GM12878 (cell line): ENCODE measurements at regions not wholly inside any gene's neighbourhood (a gene's known extent, or its start where the extent isn't known, plus 50 kb on each side); places are given as distances from the start of the nearest gene placed in this dataset.

Experiments used
- ATAC-seq: fragments of 200-7000 bp; cut with Tn5 transposase; 3 replicates; pipeline ENCODE4 v1.9.1; 2020; ENCODE audit warnings: mild to moderate bottlenecking, moderate library complexity
- BruUV-seq: library from RNA; stranded (reverse); fragments of 400-500 nt; replicated peaks from 2 replicates; lab custom pipeline; 2021; lab: Mats Ljungman, UMichigan
- CTCF ChIA-PET: fragments of 300-600 bp; sonication (Branson Sonifier 250); formaldehyde crosslinking; extraction: SDS; loops from one replicate; lab custom pipeline; 2021; ENCODE audit warnings: inconsistent platforms; lab: Yijun Ruan, JAX
- POLR2A ChIA-PET: fragments of 350-600 bp; formaldehyde crosslinking; extraction: SDS; loops from one replicate; lab custom pipeline; 2021; ENCODE audit warnings: inconsistent platforms; lab: Charles Lee
- RAD21 ChIA-PET: fragments of 300-600 bp; sonication (Branson Sonifier 250); formaldehyde crosslinking; loops from one replicate; lab custom pipeline; 2023; ENCODE audit warnings: antibody characterized with exemption; ENCODE audit not compliant: unreplicated experiment; lab: Charles Lee
- SMC1A ChIA-PET: fragments of 300-600 bp; sonication (Branson Sonifier 250); formaldehyde crosslinking; loops from one replicate; lab custom pipeline; 2023; ENCODE audit not compliant: unreplicated experiment, uncharacterized antibody; lab: Charles Lee
- DNase-seq: peaks from one replicate; pipeline ENCODE4 v3.0.0-alpha.2; 2011; ENCODE audit warnings: low read depth, low spot score
- FAIRE-seq: peaks from 3 replicates; lab custom pipeline; 2011; peaks lifted over from hg19 to GRCh38; lab: Jason Lieb, UNC
- H2AFZ ChIP-seq: 2 replicates; pipeline ENCODE4 v1.6.0; 2011; ENCODE audit warnings: low read depth, low read length, control low read depth; ENCODE audit not compliant: control insufficient read depth
- H3K27ac ChIP-seq: 2 replicates; pipeline ENCODE4 v1.5.1; 2011; ENCODE audit warnings: control low read depth; ENCODE audit not compliant: control insufficient read depth, insufficient read depth
- H3K27me3 ChIP-seq, 2 experiments: replicated peaks in 1 of 2; 2 replicates each; pipeline versions ENCODE4 v1.6.0 to v1.6.1; 2011; ENCODE audit warnings: low read length in 1 of 2; ENCODE audit not compliant: control insufficient read depth in 2 of 2, insufficient read depth in 2 of 2
- H3K36me3 ChIP-seq, 2 experiments: 2 replicates each; pipeline ENCODE4 v1.5.1; 2011; ENCODE audit warnings: low read length in 1 of 2; ENCODE audit not compliant: control insufficient read depth in 2 of 2, insufficient read depth in 2 of 2
- H3K4me1 ChIP-seq: 2 replicates; pipeline ENCODE4 v1.6.1; 2011; ENCODE audit warnings: mild to moderate bottlenecking, low read length, moderate library complexity, mixed read lengths; ENCODE audit not compliant: control insufficient read depth, insufficient read depth
- H3K4me2 ChIP-seq: 2 replicates; pipeline ENCODE4 v1.6.0; 2011; ENCODE audit warnings: control low read depth; ENCODE audit not compliant: control insufficient read depth, insufficient read depth
- H3K4me3 ChIP-seq: fragments of 200-600 bp; sonication (generic); 2 replicates; pipeline ENCODE4 v1.5.1; 2016
- H3K79me2 ChIP-seq: 2 replicates; pipeline ENCODE4 v1.6.0; 2011; ENCODE audit warnings: low read length; ENCODE audit not compliant: control insufficient read depth, insufficient read depth
- H3K9ac ChIP-seq: 2 replicates; pipeline ENCODE4 v1.8.0; 2011; ENCODE audit warnings: low read length, control low read depth, mixed read lengths; ENCODE audit not compliant: control insufficient read depth, insufficient read depth
- H3K9me3 ChIP-seq: replicated peaks from 3 replicates; pipeline ENCODE4 v1.5.1; 2011; ENCODE audit warnings: mild to moderate bottlenecking, low read length; ENCODE audit not compliant: control insufficient read depth, insufficient read depth
- H4K20me1 ChIP-seq: 2 replicates; pipeline ENCODE4 v1.6.0; 2011; ENCODE audit not compliant: control insufficient read depth, insufficient read depth
- CBFB ChIP-seq: IDR thresholded peaks from 2 replicates; pipeline ENCODE4 v1.6.1; 2016; ENCODE audit warnings: antibody characterized with exemption, low read depth
- EGR1 ChIP-seq, 2 experiments: IDR thresholded peaks; 1 replicate in 1 of 2; 2 replicates in 1 of 2; pipeline ENCODE4 v1.6.1; 2011 to 2012; ENCODE audit warnings: low read depth in 2 of 2, low read length in 2 of 2, borderline replicate concordance in 1 of 2, mild to moderate bottlenecking in 1 of 2, moderate library complexity in 1 of 2
- KLF5 ChIP-seq: fragments of 450-650 bp; IDR thresholded peaks from 2 replicates; pipeline ENCODE4 v1.6.1; 2014; ENCODE audit warnings: mild to moderate bottlenecking; ENCODE audit not compliant: partially characterized antibody
- NFXL1 ChIP-seq: fragments of 450-650 bp; IDR thresholded peaks from 2 replicates; pipeline ENCODE4 v1.6.1; 2017; ENCODE audit warnings: antibody characterized with exemption, mild to moderate bottlenecking, borderline replicate concordance
- RB1 ChIP-seq: fragments of 450-650 bp; formaldehyde crosslinking; IDR thresholded peaks from 2 replicates; pipeline ENCODE4 v1.6.1; 2017; ENCODE audit warnings: mild to moderate bottlenecking, borderline replicate concordance
- RELB ChIP-seq: fragments of 450-650 bp; IDR thresholded peaks from 2 replicates; pipeline ENCODE4 v1.6.1; 2017; ENCODE audit warnings: low read depth, mild to moderate bottlenecking, moderate library complexity
- RUNX3 ChIP-seq: IDR thresholded peaks from 2 replicates; pipeline ENCODE4 v1.6.1; 2012; ENCODE audit warnings: low read length, inconsistent platforms
- STAT3 ChIP-seq: IDR thresholded peaks from 2 replicates; pipeline ENCODE4 v1.6.1; 2011; ENCODE audit warnings: low read depth, low read length, improper control_type of control experiment
- TCF12 ChIP-seq: IDR thresholded peaks from 2 replicates; pipeline ENCODE4 v1.6.1; 2011; ENCODE audit warnings: low read depth, mild to moderate bottlenecking, low read length
- YBX1 ChIP-seq: fragments of 450-650 bp; IDR thresholded peaks from 2 replicates; pipeline ENCODE4 v1.6.1; 2016; ENCODE audit warnings: antibody characterized with exemption
- YY1 ChIP-seq: IDR thresholded peaks from 2 replicates; pipeline ENCODE4 v1.6.1; 2011; ENCODE audit warnings: low read depth, mild to moderate bottlenecking, low read length
- ZNF207 ChIP-seq: fragments of 450-650 bp; IDR thresholded peaks from 2 replicates; pipeline ENCODE4 v1.6.1; 2014; ENCODE audit warnings: antibody characterized with exemption, mild to moderate bottlenecking, borderline replicate concordance
- WGBS: methylation state at CpG from one replicate; pipeline ENCODE4 v1.1.6; 2016; ENCODE audit warnings: low lambda C conversion rate; ENCODE audit not compliant: insufficient replicate concordance, insufficient coverage; ENCODE audit errors: missing lambda C conversion rate; 5-methylcytosine and 5-hydroxymethylcytosine counted together
- in situ Hi-C: fragments of 300-500 bp; cut with MboI; formaldehyde crosslinking; loops from 9 replicates; pipeline ENCODE4 v1.14.3; 2018; ENCODE audit warnings: mixed read lengths
- intact Hi-C: fragments of 100-400 bp; cut with micrococcal nuclease; formaldehyde crosslinking; loops from one replicate; pipeline ENCODE4 v1.14.2; 2022; ENCODE audit not compliant: unreplicated experiment
- TF ChIP-seq, protein P1 (sequence below): fragments of 150-350 bp; IDR thresholded peaks from 2 replicates; pipeline ENCODE4 v1.6.1; 2016; ENCODE audit warnings: low read depth, low read length
- TF ChIP-seq, protein P2 (sequence below): fragments of 450-650 bp; IDR thresholded peaks from 2 replicates; pipeline ENCODE4 v1.6.1; 2018; ENCODE audit warnings: mild to moderate bottlenecking, low read depth, moderate library complexity; ENCODE audit not compliant: partially characterized antibody
- TF ChIP-seq, protein P3 (sequence below): IDR thresholded peaks from 2 replicates; pipeline ENCODE4 v1.6.1; 2011; ENCODE audit warnings: borderline replicate concordance, low read depth, mild to moderate bottlenecking, moderate library complexity, low read length; ENCODE audit not compliant: insufficient read depth, poor library complexity, severe bottlenecking

GRCh38 chr6:130765181-130765727, 62.0 kb upstream of the SMLR1 start:
- no peak for FAIRE-seq
- Histone ChIP-seq H3K4me2 (no peak overlapping the region), H3K27ac (no peak overlapping the region), H3K9me3 (no peaks in the 10 kb centered on the region), H3K9ac (no peak overlapping the region), H3K36me3 (no peaks in the 10 kb centered on the region), H3K27me3 (peaks cover 0 to 1% of the 10 kb centered on the region in 2 experiments; a peak in 1 of 4 replicates), H3K4me1 (no peaks in the 10 kb centered on the region), H2AFZ (no peak overlapping the region), H3K79me2 (no peaks in the 10 kb centered on the region), H3K4me3 (no peak overlapping the region), H4K20me1 (no peaks in the 10 kb centered on the region)
- no TSS peak for BruUV-seq
- SMC1A ChIA-PET, result interaction anchor here (1.2 kb wide), 1 partner anchor 9 kb away, joined by 5 read pairs; no protein-coding TSS in a partner anchor
- intact Hi-C loops, result no loop called here
- no peak for ATAC-seq
- POLR2A ChIA-PET, result no interaction called here
- RAD21 ChIA-PET, result no interaction called here
- CTCF ChIA-PET, result interaction anchor here (1.2 kb wide), 1 partner anchor 46 kb away, joined by 3 read pairs; no protein-coding TSS in a partner anchor
- in situ Hi-C loops, result no loop called here
- WGBS, result 58% methylated on average over 3 of the region's 3 CpGs
- TF ChIP-seq RUNX3 (no peak), YY1 (no peak), RB1 (no peak), KLF5 (no peak), ZNF207 (no peak), NFXL1 (no peak), STAT3 (no peak), RELB (no peak), TCF12 (no peak), EGR1 (IDR thresholded peaks at IDR 0.05; ENCODE audit: borderline replicate concordance in 1 of 2, low read depth in 2 of 2, low read length in 2 of 2) (no peak), CBFB (no peak), YBX1 (no peak)
- TF ChIP-seq, protein P1, sequence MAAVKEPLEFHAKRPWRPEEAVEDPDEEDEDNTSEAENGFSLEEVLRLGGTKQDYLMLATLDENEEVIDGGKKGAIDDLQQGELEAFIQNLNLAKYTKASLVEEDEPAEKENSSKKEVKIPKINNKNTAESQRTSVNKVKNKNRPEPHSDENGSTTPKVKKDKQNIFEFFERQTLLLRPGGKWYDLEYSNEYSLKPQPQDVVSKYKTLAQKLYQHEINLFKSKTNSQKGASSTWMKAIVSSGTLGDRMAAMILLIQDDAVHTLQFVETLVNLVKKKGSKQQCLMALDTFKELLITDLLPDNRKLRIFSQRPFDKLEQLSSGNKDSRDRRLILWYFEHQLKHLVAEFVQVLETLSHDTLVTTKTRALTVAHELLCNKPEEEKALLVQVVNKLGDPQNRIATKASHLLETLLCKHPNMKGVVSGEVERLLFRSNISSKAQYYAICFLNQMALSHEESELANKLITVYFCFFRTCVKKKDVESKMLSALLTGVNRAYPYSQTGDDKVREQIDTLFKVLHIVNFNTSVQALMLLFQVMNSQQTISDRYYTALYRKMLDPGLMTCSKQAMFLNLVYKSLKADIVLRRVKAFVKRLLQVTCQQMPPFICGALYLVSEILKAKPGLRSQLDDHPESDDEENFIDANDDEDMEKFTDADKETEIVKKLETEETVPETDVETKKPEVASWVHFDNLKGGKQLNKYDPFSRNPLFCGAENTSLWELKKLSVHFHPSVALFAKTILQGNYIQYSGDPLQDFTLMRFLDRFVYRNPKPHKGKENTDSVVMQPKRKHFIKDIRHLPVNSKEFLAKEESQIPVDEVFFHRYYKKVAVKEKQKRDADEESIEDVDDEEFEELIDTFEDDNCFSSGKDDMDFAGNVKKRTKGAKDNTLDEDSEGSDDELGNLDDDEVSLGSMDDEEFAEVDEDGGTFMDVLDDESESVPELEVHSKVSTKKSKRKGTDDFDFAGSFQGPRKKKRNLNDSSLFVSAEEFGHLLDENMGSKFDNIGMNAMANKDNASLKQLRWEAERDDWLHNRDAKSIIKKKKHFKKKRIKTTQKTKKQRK, result no peak
- TF ChIP-seq, protein P2, sequence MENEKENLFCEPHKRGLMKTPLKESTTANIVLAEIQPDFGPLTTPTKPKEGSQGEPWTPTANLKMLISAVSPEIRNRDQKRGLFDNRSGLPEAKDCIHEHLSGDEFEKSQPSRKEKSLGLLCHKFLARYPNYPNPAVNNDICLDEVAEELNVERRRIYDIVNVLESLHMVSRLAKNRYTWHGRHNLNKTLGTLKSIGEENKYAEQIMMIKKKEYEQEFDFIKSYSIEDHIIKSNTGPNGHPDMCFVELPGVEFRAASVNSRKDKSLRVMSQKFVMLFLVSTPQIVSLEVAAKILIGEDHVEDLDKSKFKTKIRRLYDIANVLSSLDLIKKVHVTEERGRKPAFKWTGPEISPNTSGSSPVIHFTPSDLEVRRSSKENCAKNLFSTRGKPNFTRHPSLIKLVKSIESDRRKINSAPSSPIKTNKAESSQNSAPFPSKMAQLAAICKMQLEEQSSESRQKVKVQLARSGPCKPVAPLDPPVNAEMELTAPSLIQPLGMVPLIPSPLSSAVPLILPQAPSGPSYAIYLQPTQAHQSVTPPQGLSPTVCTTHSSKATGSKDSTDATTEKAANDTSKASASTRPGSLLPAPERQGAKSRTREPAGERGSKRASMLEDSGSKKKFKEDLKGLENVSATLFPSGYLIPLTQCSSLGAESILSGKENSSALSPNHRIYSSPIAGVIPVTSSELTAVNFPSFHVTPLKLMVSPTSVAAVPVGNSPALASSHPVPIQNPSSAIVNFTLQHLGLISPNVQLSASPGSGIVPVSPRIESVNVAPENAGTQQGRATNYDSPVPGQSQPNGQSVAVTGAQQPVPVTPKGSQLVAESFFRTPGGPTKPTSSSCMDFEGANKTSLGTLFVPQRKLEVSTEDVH, result no peak
- TF ChIP-seq, protein P3, sequence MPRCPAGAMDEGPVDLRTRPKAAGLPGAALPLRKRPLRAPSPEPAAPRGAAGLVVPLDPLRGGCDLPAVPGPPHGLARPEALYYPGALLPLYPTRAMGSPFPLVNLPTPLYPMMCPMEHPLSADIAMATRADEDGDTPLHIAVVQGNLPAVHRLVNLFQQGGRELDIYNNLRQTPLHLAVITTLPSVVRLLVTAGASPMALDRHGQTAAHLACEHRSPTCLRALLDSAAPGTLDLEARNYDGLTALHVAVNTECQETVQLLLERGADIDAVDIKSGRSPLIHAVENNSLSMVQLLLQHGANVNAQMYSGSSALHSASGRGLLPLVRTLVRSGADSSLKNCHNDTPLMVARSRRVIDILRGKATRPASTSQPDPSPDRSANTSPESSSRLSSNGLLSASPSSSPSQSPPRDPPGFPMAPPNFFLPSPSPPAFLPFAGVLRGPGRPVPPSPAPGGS, result no peak
- no peak for DNase-seq
